Muscle of leg (tissue), 3 donors: ENCODE measurements at regions not wholly inside any gene's neighbourhood (a gene's known extent, or its start where the extent isn't known, plus 50 kb on each side); places are given as distances from the start of the nearest gene placed in this dataset.

Experiments used
- DNase-seq: peaks from one replicate; pipeline ENCODE4 v3.0.0; 2013
- H3K27ac ChIP-seq: one replicate; pipeline ENCODE4 v1.5.1; 2013; ENCODE audit warnings: mild to moderate bottlenecking, low read length, control low read depth
- H3K27me3 ChIP-seq: one replicate; pipeline ENCODE4 v1.6.1; 2013; ENCODE audit warnings: low read length; ENCODE audit not compliant: control insufficient read depth, insufficient read depth
- H3K36me3 ChIP-seq: one replicate; pipeline ENCODE4 v1.6.1; 2013; ENCODE audit warnings: low read length; ENCODE audit not compliant: control insufficient read depth, insufficient read depth
- H3K4me1 ChIP-seq: one replicate; pipeline ENCODE4 v1.6.1; 2013; ENCODE audit warnings: low read length; ENCODE audit not compliant: control insufficient read depth, insufficient read depth
- H3K4me3 ChIP-seq: one replicate; pipeline ENCODE4 v1.5.1; 2013; ENCODE audit warnings: low read length, control low read depth
- H3K9me3 ChIP-seq: replicated peaks from 2 replicates; pipeline ENCODE4 v1.6.1; 2013; ENCODE audit warnings: low read depth, low read length; ENCODE audit not compliant: control insufficient read depth
- WGBS: methylation state at CpG from one replicate; pipeline ENCODE4 v1.1.5; 2013; ENCODE audit warnings: missing lambda C conversion rate; ENCODE audit not compliant: insufficient coverage; 5-methylcytosine and 5-hydroxymethylcytosine counted together

- Histone ChIP-seq H3K27ac (no peak overlapping the region), H3K9me3 (peaks cover 4% of the 10 kb centered on the region), H3K27me3 (no peaks in the 10 kb centered on the region), H3K4me3 (no peak overlapping the region), H3K4me1 (no peaks in the 10 kb centered on the region), H3K36me3 (no peaks in the 10 kb centered on the region)
- no peak for DNase-seq
- no CpG with 5 or more reads among the region's 4 CpGs for WGBS
These were observed 764.3 kb upstream of the GOLIM4 start for GRCh38 chr3:168860028-168860427.

DNA sequence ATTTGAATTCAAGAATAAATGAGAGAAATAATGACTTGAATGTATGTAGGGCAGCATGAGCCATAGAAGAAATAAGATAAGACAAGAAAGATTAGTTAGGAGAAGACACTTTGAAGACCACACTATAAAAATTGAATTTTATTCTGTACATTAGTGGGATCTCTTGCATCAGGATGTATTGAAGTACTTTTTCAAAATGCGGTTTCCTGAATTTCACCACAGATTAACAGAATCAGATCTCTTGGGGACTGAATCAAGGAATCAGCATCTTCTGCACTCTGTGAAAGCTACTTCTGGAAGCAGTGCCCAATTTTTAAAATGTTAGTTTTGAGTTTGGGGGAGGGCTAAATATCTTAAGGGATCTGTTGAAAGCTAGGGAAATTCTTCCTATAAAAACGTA is 763.9 kb upstream of the GOLIM4 start:
- H3K36me3 ChIP-seq = no peaks in the 10 kb centered on the region
- H3K4me1 ChIP-seq = no peaks in the 10 kb centered on the region
- no peak overlapping the region for H3K4me3 ChIP-seq
- H3K27ac ChIP-seq = no peak overlapping the region
- no CpG with 5 or more reads among the region's 2 CpGs for WGBS
- no peaks in the 10 kb centered on the region for H3K27me3 ChIP-seq
- no peak for DNase-seq
- peaks cover 4% of the 10 kb centered on the region for H3K9me3 ChIP-seq

DNA sequence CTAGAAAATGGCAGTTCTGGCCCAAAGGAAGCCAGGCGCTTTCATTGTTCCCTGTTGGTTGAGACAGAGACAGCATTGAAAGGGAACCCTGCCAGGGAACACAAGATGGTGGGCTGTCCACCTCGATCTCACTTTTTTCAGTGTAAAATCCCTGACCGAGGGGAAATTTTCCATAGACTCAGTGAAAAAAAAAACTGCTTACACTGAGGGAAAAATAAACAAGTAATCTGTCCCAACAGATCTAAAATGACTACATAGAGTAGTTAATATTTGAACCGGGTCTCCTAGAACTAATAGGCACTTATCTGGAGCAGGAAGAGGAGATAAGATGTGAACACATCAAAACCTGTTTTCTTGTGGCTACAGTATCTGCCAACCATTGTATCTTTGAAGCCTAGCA is 763.4 kb upstream of the GOLIM4 start:
- Histone ChIP-seq H3K27ac (no peak overlapping the region), H3K9me3 (peaks cover 4% of the 10 kb centered on the region), H3K4me3 (no peak overlapping the region), H3K4me1 (no peaks in the 10 kb centered on the region), H3K36me3 (no peaks in the 10 kb centered on the region), H3K27me3 (no peaks in the 10 kb centered on the region)
- 90% methylated on average over 2 of the region's 4 CpGs for WGBS
- DNase-seq = no peak

DNA sequence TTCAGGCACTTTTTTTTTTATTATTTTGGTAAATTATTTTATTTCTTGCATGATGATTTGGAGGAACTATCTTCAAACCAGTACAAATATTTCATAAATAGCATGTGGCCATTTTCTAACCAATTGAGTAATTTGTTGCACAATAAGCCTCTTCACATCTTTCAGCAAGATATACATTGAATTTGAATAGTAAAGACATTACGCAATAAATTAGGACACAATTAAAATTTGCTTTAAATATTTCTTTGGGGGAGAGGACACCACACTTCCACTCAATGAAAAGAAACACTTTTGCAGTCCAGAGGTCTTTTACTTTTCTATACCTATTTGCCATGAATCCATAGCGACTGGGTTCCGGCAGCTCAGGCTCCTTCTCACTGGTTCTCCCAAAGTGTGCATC is 762.6 kb upstream of the GOLIM4 start:
- 92% methylated on average over 2 of the region's 3 CpGs for WGBS
- H3K36me3 ChIP-seq = no peaks in the 10 kb centered on the region
- no peak for DNase-seq
- peaks cover 4% of the 10 kb centered on the region for H3K9me3 ChIP-seq
- H3K4me3 ChIP-seq = no peak overlapping the region
- no peaks in the 10 kb centered on the region for H3K4me1 ChIP-seq
- H3K27ac ChIP-seq = no peak overlapping the region
- no peaks in the 10 kb centered on the region for H3K27me3 ChIP-seq

DNA sequence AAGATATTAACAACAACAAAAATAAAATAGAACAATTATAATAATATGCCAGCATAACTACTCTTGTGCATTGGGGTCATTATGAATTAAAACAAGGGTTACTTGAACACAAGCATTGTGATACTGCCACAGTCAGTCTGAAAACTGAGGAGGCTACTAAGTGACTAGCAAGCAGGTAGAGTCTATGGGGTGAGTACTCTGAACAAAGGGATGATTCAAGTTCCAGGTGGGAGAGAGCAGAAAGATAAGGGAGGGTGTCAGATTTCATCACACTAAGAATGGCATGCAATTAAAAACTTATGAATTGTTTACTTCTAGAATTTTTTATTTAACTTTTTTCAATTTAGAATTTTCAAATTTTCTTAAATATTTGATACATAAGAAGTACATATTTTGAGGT is 754.4 kb upstream of the GOLIM4 start:
- no peak overlapping the region for H3K4me3 ChIP-seq
- H3K27ac ChIP-seq = no peak overlapping the region
- H3K9me3 ChIP-seq = no peaks in the 10 kb centered on the region
- no peaks in the 10 kb centered on the region for H3K4me1 ChIP-seq
- H3K27me3 ChIP-seq = no peaks in the 10 kb centered on the region
- DNase-seq = no peak
- no peaks in the 10 kb centered on the region for H3K36me3 ChIP-seq

DNA sequence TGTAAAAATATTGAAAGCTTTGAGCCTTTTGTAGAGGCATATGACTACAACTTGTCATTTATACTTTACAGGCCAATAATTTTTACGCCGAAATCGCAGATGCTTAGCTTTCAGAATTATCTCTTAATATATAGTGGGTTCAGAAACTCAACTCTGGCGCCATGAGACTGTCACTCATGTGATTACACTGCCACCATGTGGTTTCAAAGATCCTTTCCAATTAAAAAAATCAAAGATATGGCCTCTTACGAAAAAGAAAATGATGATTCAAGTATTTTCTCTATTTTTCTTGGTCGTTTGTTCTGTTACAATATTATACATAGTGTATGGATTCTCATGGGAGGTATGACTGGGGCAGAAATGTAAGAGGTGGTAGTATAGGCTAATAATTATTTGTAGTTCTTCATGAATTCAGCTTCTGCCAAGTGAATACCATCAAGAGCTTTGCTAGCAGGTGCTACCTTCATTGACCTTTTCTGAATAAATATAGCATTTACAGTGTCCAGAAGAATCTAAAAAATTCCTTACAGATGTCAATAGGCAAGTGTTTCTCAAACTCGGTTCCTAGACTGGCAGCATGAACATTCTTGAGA is 751.7 kb upstream of the GOLIM4 start:
- WGBS = no CpG with 5 or more reads among the region's 7 CpGs
- Histone ChIP-seq H3K4me3 (no peak overlapping the region), H3K27ac (no peak overlapping the region), H3K27me3 (no peaks in the 10 kb centered on the region), H3K4me1 (no peaks in the 10 kb centered on the region), H3K36me3 (no peaks in the 10 kb centered on the region), H3K9me3 (no peaks in the 10 kb centered on the region)
- peak; percentile 54 for DNase-seq

DNA sequence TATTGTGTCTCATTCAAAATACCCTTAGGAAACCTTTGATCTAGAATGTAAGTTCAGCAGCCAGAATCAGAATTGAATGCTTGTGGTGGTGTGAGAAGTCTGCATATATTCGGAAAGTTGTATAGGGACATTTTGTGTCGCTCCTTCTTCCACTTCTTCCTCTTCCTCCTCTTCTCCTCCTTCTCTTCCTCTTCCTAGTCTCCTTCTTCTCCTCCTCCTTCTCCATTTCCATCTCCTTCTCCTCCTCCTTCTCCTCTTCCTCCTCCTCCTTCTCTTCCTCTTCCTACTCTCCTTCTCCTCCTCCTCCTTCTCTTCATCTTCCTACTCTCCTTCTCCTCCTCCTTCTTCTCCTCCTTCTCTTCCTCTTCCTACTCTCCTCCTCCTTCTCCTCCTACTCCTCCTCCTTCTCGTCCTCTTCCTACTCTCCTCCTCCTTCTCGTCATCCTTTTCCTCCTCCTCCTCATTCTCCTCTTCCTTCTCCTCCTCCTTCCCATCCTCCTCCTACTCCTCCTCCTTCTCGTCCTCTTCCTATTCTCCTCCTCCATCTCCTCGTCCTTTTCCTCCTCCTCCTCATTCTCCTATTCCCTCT is 749.3 kb upstream of the GOLIM4 start:
- H3K4me3 ChIP-seq = no peak overlapping the region
- WGBS = 52% methylated on average over 4 of the region's 6 CpGs
- H3K9me3 ChIP-seq = no peaks in the 10 kb centered on the region
- no peak overlapping the region for H3K27ac ChIP-seq
- no peaks in the 10 kb centered on the region for H3K36me3 ChIP-seq
- DNase-seq = no peak
- no peaks in the 10 kb centered on the region for H3K27me3 ChIP-seq
- no peaks in the 10 kb centered on the region for H3K4me1 ChIP-seq

DNA sequence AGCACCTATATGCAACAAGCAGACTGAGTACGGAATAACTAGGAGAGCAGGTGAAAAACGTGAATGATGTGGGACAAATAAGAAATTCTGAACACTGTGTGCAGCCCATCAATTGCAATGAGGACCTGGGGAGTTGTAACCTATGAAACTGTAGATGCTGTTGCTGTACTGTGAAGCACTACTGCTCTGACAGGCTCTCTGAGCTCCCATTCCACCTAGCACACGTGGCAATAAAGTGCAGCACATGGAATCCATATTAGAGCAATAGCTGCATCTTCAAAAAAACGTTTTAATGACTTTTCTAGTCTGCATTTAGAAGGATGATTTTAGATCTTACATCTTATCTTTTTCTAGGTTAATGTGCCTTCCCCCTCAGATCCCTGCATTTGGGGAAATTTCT is 748.7 kb upstream of the GOLIM4 start:
- DNase-seq = no peak
- Histone ChIP-seq H3K4me1 (no peaks in the 10 kb centered on the region), H3K27ac (no peak overlapping the region), H3K4me3 (no peak overlapping the region), H3K9me3 (no peaks in the 10 kb centered on the region), H3K36me3 (no peaks in the 10 kb centered on the region), H3K27me3 (no peaks in the 10 kb centered on the region)
- WGBS = 60% methylated on average over 1 of the region's 4 CpGs

GRCh38 chr3:168843481-168843880 is 747.8 kb upstream of the GOLIM4 start:
- no peaks in the 10 kb centered on the region for H3K36me3 ChIP-seq
- no peaks in the 10 kb centered on the region for H3K9me3 ChIP-seq
- DNase-seq = no peak
- H3K4me3 ChIP-seq = no peak overlapping the region
- no peaks in the 10 kb centered on the region for H3K27me3 ChIP-seq
- no peaks in the 10 kb centered on the region for H3K4me1 ChIP-seq
- no CpG with 5 or more reads among the region's 2 CpGs for WGBS
- no peak overlapping the region for H3K27ac ChIP-seq

- no peaks in the 10 kb centered on the region for H3K9me3 ChIP-seq
- no peak overlapping the region for H3K4me3 ChIP-seq
- no peaks in the 10 kb centered on the region for H3K36me3 ChIP-seq
- DNase-seq = peak; percentile 43
- no peaks in the 10 kb centered on the region for H3K4me1 ChIP-seq
- H3K27ac ChIP-seq = no peak overlapping the region
- WGBS = no CpG with 5 or more reads among the region's 1 CpG
- no peaks in the 10 kb centered on the region for H3K27me3 ChIP-seq
These were observed 743.9 kb upstream of the GOLIM4 start for GRCh38 chr3:168839653-168840052.

GRCh38 chr3:168834558-168834957 is 738.8 kb upstream of the GOLIM4 start:
- Histone ChIP-seq H3K4me3 (no peak overlapping the region), H3K4me1 (no peaks in the 10 kb centered on the region), H3K27ac (no peak overlapping the region), H3K27me3 (no peaks in the 10 kb centered on the region), H3K36me3 (no peaks in the 10 kb centered on the region), H3K9me3 (no peaks in the 10 kb centered on the region)
- DNase-seq = no peak
- WGBS = no CpG with 5 or more reads among the region's 1 CpG
